Head of caudate nucleus (tissue), 42 donors: ENCODE measurements at regions not wholly inside any gene's neighbourhood (a gene's known extent, or its start where the extent isn't known, plus 50 kb on each side); places are given as distances from the start of the nearest gene placed in this dataset.

ENCODE experiments used
- DNase-seq, 42 donors: peaks; one replicate each; pipeline versions ENCODE4 v3.0.0 to v3.0.0-alpha.2; 2020 to 2021; ENCODE audit warnings: mixed read lengths in 7 of 42
- intact Hi-C: fragments of 100-400 bp; cut with DNase I; formaldehyde crosslinking; loops from one replicate; pipeline ENCODE4 v1.15.0; 2022

DNA sequence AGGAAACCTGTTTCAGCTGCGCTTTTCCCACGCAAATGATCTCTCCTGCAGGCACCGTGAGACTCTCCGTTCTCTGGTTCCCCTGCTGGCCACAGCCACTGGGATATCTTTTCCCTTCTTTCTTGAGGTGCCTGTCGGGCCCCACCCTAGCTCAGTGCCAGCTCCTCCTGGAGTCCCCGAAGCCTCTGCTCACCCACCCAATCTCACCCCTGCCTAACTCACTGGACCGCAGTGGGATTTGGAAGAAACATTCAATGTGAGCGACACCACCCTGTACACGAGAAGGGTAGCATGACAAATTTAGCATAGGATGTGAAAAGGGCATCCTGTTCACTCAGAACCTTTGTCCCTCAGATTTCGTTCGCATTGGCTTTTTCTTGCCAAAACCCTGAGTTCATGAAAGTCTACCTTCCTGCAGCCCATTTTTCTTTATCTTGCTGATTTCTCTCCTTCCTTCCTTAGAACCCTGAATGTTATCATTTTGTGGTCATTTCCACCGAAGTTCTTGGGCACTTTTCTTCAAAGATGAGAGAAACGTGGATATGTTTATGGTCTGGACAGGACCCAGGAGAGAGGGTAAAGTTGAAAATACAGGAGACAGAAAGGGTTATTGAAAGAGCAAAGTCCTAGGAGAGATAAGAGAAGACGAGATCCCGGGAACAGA, 63.6 kb upstream of the ELK3 start:
- DNase-seq = no peak
- intact Hi-C loops = no loop called here

DNA sequence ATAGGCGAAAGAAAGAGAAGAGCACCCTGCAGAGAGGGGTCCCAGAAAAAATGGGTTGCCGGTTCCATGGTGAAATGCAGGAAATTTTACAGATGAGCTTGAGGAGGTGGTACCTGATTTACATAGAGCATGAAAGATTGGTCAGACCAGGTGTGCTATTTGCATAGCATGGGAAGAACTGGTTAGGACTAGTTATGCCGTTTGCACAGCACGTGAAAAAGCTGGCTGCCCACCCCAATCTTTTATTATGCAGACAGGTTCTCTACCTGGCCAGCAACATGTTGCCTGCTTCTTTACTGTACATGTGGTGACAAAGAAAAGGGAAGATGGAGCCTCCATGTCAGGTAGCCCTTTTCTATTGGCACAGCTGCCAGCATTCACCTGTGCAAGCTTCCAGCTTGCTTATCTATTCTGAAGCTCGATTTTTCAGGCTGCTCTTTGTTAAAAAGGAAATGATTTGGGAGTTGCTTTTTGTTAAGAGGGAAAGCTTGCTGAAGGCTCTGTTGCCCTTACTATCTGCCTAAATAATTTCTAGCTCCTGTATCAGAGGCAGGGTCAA, 62.9 kb upstream of the ELK3 start:
- no peak for DNase-seq
- intact Hi-C loops = no loop called here

DNA sequence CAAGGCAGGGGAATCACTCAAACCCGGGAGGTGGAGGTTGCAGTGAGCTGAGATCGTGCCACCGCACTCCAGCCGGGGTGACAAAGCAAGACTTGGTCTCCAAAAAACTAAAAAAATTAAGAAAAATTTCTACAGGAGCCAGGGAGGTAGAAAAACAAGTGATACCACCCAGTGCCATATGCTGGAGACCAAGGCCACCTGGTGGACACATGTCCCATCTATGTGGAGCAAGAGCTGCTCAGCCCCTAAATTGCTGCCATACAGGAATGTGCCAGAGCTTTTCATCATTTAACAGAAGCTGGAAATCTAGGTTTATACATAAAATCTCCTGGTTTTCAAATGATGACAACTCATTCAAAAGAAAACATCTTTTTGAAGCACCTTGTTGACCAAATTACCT, 61.4 kb upstream of the ELK3 start:
- DNase-seq = no peak
- intact Hi-C loops = no loop called here

GRCh38 chr12:96134200-96134599, 60.0 kb upstream of the ELK3 start:
- intact Hi-C loops = no loop called here
- DNase-seq = no peak

GRCh38 chr12:96136161-96136560, 58.0 kb upstream of the ELK3 start:
- intact Hi-C loops = no loop called here
- DNase-seq = no peak

DNA sequence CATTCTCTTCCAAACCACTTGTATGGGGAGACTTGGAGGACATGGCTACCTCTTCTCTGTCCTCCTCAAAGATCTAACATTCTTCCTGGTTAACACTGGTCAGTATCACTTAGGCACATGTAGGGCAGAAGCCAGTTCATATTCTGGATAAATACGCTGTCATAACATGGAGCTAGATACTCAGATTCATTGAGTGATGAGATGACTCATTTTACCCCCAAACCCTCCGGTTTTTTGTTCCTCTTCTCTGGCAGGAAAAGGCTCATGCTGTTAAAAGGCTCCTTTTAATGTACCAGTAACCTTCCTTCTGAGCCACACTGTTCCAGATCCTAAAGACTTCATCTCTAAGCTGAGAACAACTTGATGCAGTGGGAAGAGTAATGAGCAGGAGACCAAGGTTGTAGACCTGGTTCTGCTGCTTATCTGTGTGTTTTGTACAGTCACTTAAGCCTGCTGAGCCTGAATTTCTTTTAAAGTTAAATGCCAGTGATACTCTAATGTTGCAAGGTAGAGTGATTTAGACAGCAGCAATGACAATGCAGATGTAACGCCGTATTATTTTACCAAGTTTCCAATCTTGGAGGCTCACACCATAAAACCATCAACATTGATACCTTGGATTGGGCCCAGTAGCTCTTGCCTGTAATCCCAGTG, 57.3 kb upstream of the ELK3 start:
- DNase-seq = no peak
- intact Hi-C loops = no loop called here

DNA sequence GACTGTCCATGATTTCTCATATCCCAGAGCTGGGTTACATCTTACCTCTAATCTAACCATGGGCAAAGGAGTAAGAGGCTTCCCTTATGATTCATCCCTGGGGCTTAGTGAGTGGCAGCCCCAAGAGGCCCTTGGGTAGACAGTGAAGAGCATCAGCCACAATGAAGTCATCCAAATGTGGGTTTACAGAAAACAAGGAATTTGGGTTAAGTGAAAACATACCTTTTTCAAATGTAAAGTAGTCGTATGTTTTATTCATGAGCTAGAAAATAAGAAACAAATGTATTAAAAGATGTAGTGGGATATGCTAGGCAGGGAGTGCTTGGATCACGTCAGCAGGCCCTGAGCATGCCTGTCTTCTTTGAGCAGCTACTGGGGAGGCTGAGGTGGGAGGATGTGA, 54.0 kb upstream of the ELK3 start:
- DNase-seq = no peak
- intact Hi-C loops = no loop called here

GRCh38 chr12:96141216-96141912, 52.8 kb upstream of the ELK3 start:
- no peak for DNase-seq
- intact Hi-C loops = no loop called here

GRCh38 chr12:96143392-96143791, 50.8 kb upstream of the ELK3 start:
- no peak for DNase-seq
- intact Hi-C loops = no loop called here

GRCh38 chr12:96143827-96144565, 50.2 kb upstream of the ELK3 start:
- no peak for DNase-seq
- intact Hi-C loops = no loop called here
